BJ (cell line): ENCODE measurements at regions not wholly inside any gene's neighbourhood (a gene's known extent, or its start where the extent isn't known, plus 50 kb on each side); places are given as distances from the start of the nearest gene placed in this dataset.

Source experiments
- CTCF ChIA-PET: fragments of 350-600 bp; formaldehyde crosslinking; extraction: SDS; loops from one replicate; lab custom pipeline; 2021; ENCODE audit warnings: antibody characterized with exemption, inconsistent platforms; lab: Yijun Ruan, JAX
- POLR2A ChIA-PET: fragments of 300-600 bp; sonication (Branson Sonifier 250); formaldehyde crosslinking; extraction: SDS; loops from one replicate; lab custom pipeline; 2021; ENCODE audit warnings: antibody characterized with exemption; lab: Charles Lee
- DNase-seq: peaks from one replicate; pipeline ENCODE4 v3.0.0-alpha.2; 2011; ENCODE audit warnings: low read depth
- H3K27me3 ChIP-seq: 2 replicates; pipeline ENCODE4 v1.6.0; 2011; ENCODE audit warnings: low read length; ENCODE audit not compliant: control insufficient read depth, insufficient read depth
- H3K36me3 ChIP-seq: 2 replicates; pipeline ENCODE4 v1.5.1; 2011; ENCODE audit warnings: low read length; ENCODE audit not compliant: control insufficient read depth, insufficient read depth
- H3K4me3 ChIP-seq: 2 replicates; pipeline ENCODE4 v1.5.1; 2011; ENCODE audit warnings: low read depth, mild to moderate bottlenecking, control low read depth, low read length
- TF ChIP-seq, protein P1 (sequence below): IDR thresholded peaks from 2 replicates; pipeline ENCODE4 v1.5.1; 2011; ENCODE audit warnings: low read depth, mild to moderate bottlenecking, control low read depth, inconsistent platforms, low read length, moderate library complexity; ENCODE audit not compliant: insufficient read depth

DNA sequence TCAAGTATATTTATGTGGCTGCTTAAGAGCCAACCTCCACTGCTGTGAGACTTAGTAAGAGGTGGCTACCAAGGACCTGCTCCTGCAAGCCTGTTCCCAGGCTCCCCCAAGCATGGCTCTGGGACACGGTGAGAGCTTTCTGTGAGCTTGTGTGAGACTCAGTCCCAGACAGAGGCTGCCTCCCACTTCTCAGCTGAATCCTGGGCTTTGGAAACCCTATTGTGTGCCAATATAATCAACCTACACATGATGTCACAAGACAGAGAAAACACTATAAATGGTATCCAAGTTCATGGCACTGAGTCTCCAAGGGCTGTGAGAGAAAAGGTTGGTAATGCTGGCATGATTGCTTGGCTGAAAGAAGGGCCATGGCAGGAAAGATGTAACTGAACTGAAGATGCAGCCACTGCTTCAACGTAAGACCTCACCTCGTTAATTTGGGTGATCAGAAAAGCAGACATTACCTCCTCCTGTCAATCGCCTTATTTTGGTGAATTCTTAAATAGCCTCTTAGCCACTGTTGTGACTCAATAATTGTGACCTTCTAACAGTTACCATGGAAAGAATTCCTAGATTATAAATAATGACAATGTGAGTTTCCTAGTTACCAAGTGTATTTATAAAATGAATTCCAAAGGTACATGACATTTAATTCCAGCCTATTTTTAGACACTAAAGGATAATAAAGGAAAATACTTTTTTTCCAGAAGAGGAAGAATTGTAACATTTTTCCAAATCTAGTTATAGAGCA lies 332.0 kb downstream of the IRS2 start:
- Histone ChIP-seq H3K36me3 (no peaks in the 10 kb centered on the region), H3K27me3 (no peaks in the 10 kb centered on the region), H3K4me3 (no peak overlapping the region)
- TF ChIP-seq, protein P1, sequence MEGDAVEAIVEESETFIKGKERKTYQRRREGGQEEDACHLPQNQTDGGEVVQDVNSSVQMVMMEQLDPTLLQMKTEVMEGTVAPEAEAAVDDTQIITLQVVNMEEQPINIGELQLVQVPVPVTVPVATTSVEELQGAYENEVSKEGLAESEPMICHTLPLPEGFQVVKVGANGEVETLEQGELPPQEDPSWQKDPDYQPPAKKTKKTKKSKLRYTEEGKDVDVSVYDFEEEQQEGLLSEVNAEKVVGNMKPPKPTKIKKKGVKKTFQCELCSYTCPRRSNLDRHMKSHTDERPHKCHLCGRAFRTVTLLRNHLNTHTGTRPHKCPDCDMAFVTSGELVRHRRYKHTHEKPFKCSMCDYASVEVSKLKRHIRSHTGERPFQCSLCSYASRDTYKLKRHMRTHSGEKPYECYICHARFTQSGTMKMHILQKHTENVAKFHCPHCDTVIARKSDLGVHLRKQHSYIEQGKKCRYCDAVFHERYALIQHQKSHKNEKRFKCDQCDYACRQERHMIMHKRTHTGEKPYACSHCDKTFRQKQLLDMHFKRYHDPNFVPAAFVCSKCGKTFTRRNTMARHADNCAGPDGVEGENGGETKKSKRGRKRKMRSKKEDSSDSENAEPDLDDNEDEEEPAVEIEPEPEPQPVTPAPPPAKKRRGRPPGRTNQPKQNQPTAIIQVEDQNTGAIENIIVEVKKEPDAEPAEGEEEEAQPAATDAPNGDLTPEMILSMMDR, result no peak
- DNase-seq, result peak; percentile 55
- ChIA-PET CTCF (no interaction called here), POLR2A (no interaction called here)

DNA sequence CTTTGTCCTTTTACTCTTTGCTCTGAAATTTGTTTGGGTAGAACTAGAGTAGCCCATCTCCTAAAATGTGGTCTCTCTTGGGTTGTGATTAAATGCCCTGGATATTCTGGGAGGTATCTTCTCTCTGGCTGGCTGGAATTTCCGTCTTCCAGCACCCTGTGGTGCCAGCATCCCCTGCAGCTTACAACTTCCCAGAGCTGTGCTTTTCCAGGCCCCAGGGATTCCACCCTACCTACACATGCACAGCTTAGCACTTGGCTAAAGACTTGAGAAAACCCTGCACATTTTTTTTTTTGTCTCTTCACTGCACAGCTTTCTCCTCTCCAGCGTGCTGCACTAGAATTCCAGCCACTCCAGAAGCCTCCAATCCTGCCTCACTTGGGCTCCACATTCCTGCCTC lies 334.7 kb downstream of the IRS2 start:
- H3K4me3 ChIP-seq, result no peak overlapping the region
- TF ChIP-seq, protein P1, result no peak
- ChIA-PET POLR2A (no interaction called here), CTCF (no interaction called here)
- H3K36me3 ChIP-seq, result no peaks in the 10 kb centered on the region
- no peak for DNase-seq
- H3K27me3 ChIP-seq, result peaks cover 2% of the 10 kb centered on the region; the same call in 1 of the 2 replicates

DNA sequence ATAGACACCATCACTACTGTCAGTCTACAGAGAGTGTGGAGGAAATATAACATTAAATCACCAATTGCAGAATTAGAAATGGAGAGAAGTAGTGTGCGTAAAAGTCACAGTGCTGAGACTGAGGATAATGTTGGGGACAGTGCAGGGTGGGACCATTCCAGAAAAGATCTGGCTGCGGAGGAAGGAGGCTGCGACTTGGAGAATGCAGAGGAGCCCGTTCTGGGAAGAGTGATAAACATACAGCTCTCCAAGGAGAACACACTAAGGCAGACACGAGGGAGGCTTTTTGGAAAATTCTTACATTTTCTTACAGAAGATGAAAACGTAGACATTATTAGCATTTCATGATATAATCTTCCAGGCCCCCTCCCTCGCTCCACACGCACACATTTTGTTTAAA lies 337.8 kb downstream of the IRS2 start:
- ChIA-PET POLR2A (no interaction called here), CTCF (no interaction called here)
- TF ChIP-seq, protein P1, result no peak

DNA sequence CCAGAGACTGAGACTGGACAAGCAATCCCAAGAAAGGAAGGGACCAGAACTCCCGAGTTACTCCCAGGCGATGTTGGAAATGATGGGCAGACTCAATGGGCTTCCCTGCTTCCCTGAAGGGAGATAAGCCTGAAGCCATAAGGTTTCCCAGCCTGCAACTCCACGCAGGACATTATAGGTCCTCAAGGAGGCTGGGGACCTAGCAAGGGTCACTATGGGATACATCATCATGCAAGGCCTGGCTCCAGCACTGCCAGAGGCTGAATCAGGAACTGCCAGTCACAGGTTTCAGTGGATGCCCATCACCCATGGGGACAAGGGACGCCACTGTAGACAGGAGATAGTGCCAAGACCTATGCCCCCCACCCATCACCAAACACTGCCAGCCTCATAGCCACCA lies 338.7 kb downstream of the IRS2 start:
- POLR2A ChIA-PET, result no interaction called here

More for the DNA sequence above, 337.8 kb downstream of the IRS2 start:
- no peaks in the 10 kb centered on the region for H3K36me3 ChIP-seq
- peaks cover 2% of the 10 kb centered on the region; the same call in 1 of the 2 replicates for H3K27me3 ChIP-seq
- H3K4me3 ChIP-seq, result no peak overlapping the region
- DNase-seq, result no peak

DNA sequence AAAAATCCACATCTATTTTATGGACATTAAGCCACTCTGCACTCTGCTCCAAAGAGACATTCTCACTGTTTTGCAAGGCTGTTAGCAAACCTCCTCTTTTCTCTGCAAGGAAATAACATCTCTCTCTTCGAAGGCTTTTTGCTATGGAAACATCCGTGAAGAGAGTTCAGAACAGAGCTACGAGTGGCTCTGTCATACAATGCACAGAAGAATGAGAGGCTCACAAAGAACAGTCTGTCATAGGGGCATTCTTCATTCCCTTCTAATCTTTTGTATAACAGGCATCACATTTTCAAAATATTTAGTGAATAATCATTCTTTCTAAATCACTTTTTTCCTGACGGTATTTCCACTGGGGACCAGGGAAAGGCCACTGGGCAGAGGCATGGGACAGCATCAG lies 346.1 kb downstream of the IRS2 start:
- no peaks in the 10 kb centered on the region for H3K27me3 ChIP-seq
- CTCF ChIA-PET, result interaction anchor here (0.6 kb wide), 1 partner anchor 937 kb away, joined by 3 read pairs; no protein-coding TSS in a partner anchor
- TF ChIP-seq, protein P1, result no peak
- no peak for DNase-seq
- no peaks in the 10 kb centered on the region for H3K36me3 ChIP-seq
- H3K4me3 ChIP-seq, result no peak overlapping the region
- POLR2A ChIA-PET, result no interaction called here

More for the DNA sequence above, 338.7 kb downstream of the IRS2 start:
- no peaks in the 10 kb centered on the region for H3K36me3 ChIP-seq
- DNase-seq, result no peak
- peaks cover 2% of the 10 kb centered on the region; the same call in 1 of the 2 replicates for H3K27me3 ChIP-seq
- no peak overlapping the region for H3K4me3 ChIP-seq
- TF ChIP-seq, protein P1, result no peak
- CTCF ChIA-PET, result no interaction called here
